ENCODE measurements at regions not wholly inside any gene's neighbourhood (a gene's known extent, or its start where the extent isn't known, plus 50 kb on each side); places are given as distances from the start of the nearest gene placed in this dataset.

DNA sequence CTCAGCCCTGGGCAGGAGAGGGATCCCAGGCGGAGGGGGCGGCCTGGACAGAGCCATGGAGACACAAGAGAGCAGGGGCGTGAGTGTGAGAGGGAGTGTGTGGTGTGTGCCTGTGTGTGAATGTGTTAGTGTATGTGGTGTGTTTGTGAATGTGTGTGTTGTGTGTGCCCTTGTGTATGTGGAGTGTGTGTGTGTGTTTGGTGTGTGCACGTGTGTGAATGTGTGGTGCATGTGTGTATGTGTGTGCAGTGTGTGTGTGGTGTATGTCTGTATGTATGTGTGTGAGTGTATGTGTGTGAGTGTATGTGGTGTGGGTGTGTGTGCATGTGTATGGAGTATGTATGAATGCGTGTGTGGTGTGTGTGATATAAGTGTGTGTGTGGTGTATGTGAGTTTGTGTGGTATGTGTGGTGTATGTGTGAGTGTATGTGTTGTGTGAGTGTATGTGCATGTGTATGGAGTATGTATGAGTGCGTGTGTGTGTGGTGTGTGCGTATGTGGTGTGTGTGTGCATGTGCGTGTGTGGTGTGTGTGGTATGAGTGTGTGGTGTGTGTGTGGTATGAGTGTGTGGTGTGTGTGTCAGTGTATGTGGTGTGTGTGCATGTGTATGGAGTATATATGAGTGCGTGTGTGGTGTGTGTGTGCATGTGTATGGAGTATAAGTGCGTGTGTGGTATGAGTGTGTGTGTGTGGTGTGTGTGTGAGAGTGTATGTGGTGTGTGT is 175.2 kb upstream of the AFDN start:
- Histone ChIP-seq H3K9me3 (no peaks in the 10 kb centered on the region), H3K27ac (no peak overlapping the region), H3K4me3 (no peak overlapping the region), H3K4me1 (peaks cover 7% of the 10 kb centered on the region), H3K36me3 (ENCODE audit: low read depth, missing control alignments) (no peaks in the 10 kb centered on the region), H3K27me3 (no peaks in the 10 kb centered on the region)
- 70 to 71% methylated on average over 10 of the region's 10 CpGs for WGBS, 2 donors
- TF ChIP-seq POLR2A (IDR thresholded peaks at IDR 0.05): no peak
- TF ChIP-seq, protein P1, sequence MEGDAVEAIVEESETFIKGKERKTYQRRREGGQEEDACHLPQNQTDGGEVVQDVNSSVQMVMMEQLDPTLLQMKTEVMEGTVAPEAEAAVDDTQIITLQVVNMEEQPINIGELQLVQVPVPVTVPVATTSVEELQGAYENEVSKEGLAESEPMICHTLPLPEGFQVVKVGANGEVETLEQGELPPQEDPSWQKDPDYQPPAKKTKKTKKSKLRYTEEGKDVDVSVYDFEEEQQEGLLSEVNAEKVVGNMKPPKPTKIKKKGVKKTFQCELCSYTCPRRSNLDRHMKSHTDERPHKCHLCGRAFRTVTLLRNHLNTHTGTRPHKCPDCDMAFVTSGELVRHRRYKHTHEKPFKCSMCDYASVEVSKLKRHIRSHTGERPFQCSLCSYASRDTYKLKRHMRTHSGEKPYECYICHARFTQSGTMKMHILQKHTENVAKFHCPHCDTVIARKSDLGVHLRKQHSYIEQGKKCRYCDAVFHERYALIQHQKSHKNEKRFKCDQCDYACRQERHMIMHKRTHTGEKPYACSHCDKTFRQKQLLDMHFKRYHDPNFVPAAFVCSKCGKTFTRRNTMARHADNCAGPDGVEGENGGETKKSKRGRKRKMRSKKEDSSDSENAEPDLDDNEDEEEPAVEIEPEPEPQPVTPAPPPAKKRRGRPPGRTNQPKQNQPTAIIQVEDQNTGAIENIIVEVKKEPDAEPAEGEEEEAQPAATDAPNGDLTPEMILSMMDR (IDR thresholded peaks at IDR 0.05): no peak
- no peak for DNase-seq
- intact Hi-C loops (cut with DNase I; ENCODE audit: low total_unique reads): no loop called here

DNA sequence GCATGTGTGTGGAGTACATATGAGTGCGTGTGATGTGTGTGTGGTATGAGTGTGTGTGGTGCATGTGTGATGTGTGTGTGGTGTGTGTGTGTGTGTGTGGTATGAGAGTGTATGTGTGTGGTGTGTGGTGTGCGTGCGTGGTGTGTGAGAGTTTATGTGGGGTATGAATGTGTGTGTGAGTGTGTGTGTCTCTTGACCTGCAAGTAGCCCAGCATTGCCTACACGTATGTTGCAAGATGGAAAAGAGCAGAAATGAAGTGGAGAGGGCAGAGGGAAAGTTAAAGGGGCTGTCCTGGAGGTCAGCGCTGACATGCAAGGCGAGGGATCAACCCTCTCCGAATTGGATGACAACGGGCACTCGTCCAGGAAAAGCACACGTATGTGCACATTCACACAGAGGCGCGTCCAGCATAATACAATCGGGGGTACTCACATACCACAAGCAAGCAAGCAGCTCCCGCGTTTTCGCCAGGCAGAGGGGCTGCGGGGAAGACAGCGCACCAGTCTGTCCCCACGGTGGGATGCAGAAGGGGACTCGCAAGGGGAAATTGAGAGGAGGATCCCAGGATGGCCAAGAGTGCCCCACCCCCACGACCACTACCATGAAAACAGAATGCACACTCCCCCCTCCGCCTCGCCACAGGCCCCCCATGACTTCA is 174.5 kb upstream of the AFDN start:
- Histone ChIP-seq H3K4me1 (peaks cover 7% of the 10 kb centered on the region), H3K27ac (no peak overlapping the region), H3K36me3 (ENCODE audit: low read depth, missing control alignments) (no peaks in the 10 kb centered on the region), H3K27me3 (no peaks in the 10 kb centered on the region), H3K9me3 (no peaks in the 10 kb centered on the region), H3K4me3 (no peak overlapping the region)
- DNase-seq: no peak
- TF ChIP-seq POLR2A (IDR thresholded peaks at IDR 0.05): no peak
- TF ChIP-seq, protein P1 (IDR thresholded peaks at IDR 0.05): no peak
- intact Hi-C loops (cut with DNase I; ENCODE audit: low total_unique reads): no loop called here
- WGBS, 2 donors: 64 to 73% methylated on average over 22 to 23 of the region's 23 CpGs

DNA sequence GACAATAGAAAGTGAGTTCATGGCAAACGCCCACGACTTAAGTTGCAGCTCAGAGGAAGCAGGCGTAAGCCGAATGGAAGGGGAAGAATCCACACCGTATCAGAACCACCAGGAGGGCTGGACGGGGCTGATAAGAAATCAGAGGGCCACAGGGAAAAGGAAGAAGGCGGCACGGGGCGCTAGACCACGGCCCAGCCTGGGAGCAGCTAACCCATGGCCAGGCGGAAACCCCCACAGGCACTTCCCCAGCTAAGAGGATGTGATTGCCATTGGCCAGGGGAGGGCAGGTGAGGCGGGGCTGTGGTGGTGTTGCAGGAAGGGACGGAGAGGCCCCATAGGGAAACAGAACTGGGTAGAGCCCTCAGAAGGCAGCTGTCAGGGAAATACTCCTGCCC is 174.0 kb upstream of the AFDN start:
- Histone ChIP-seq H3K27ac (no peak overlapping the region), H3K9me3 (no peaks in the 10 kb centered on the region), H3K27me3 (no peaks in the 10 kb centered on the region), H3K4me1 (peaks cover 7% of the 10 kb centered on the region), H3K36me3 (ENCODE audit: low read depth, missing control alignments) (no peaks in the 10 kb centered on the region), H3K4me3 (no peak overlapping the region)
- intact Hi-C loops (cut with DNase I; ENCODE audit: low total_unique reads): no loop called here
- TF ChIP-seq, protein P1 (IDR thresholded peaks at IDR 0.05): no peak
- TF ChIP-seq POLR2A (IDR thresholded peaks at IDR 0.05): no peak
- WGBS, 2 donors: 49 to 71% methylated on average over 10 to 13 of the region's 13 CpGs
- DNase-seq: no peak

DNA sequence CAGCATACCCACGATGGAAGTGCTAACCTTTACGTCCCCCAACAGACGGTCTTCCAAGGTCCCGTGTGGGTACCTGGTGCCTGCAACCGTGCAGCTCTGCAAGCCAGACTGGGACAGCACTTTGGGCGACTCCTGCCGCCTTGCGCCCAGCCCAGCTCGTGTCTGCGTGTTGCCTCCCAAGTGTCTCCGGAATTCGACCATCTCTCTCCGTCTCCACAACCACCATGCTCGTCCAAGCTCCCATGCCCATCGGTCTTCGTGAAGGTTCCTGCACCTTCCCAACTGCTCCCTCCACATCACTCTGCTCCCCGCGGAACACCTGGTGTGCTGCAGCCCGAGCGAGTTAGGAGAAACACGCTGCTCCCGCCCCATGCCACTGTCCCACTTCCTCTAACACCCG is 173.2 kb upstream of the AFDN start:
- 82 to 88% methylated on average over 16 to 23 of the region's 23 CpGs for WGBS, 2 donors
- no peak for TF ChIP-seq POLR2A (IDR thresholded peaks at IDR 0.05)
- TF ChIP-seq, protein P1 (IDR thresholded peaks at IDR 0.05): no peak
- DNase-seq: no peak
- Histone ChIP-seq H3K27me3 (no peaks in the 10 kb centered on the region), H3K27ac (no peak overlapping the region), H3K36me3 (ENCODE audit: low read depth, missing control alignments) (no peaks in the 10 kb centered on the region), H3K4me1 (no peaks in the 10 kb centered on the region), H3K4me3 (no peak overlapping the region), H3K9me3 (no peaks in the 10 kb centered on the region)
- intact Hi-C loops (cut with DNase I; ENCODE audit: low total_unique reads): no loop called here
